HCT116 (cell line): ENCODE measurements at regions not wholly inside any gene's neighbourhood (a gene's known extent, or its start where the extent isn't known, plus 50 kb on each side); places are given as distances from the start of the nearest gene placed in this dataset.

Source experiments
- ATAC-seq: fragments of 200-7000 bp; cut with Tn5 transposase; 2 replicates; pipeline ENCODE4 v1.9.1; 2020; ENCODE audit warnings: mild to moderate bottlenecking, moderate library complexity
- BruUV-seq: library from RNA; stranded (reverse); fragments of 400-500 nt; replicated peaks from 2 replicates; lab custom pipeline; 2021; lab: Mats Ljungman, UMichigan
- CTCF ChIA-PET: fragments of 300-600 bp; sonication (Branson Sonifier 250); formaldehyde crosslinking; loops from one replicate; lab custom pipeline; 2021; ENCODE audit warnings: antibody characterized with exemption; lab: Charles Lee
- POLR2A ChIA-PET: fragments of 300-600, 350-600 bp; sonication (Branson Sonifier 250); formaldehyde crosslinking; loops from one replicate; lab custom pipeline; 2021; ENCODE audit warnings: antibody characterized with exemption; lab: Charles Lee
- RAD21 ChIA-PET, 2 experiments: fragments of 300-600 bp; sonication (Branson Sonifier 250); formaldehyde crosslinking; loops; one replicate each; lab custom pipeline; 2023; ENCODE audit warnings: low total read pairs in 2 of 2; ENCODE audit not compliant: uncharacterized antibody in 2 of 2, unreplicated experiment in 2 of 2, low non-redundant PET in 1 of 2; lab: Charles Lee
- DNase-seq: peaks from one replicate; pipeline ENCODE4 v3.0.0-alpha.2; 2010; ENCODE audit warnings: low read depth, low spot score
- H2AFZ ChIP-seq: fragments of 200-600 bp; shearing (Covaris generic), sonication (generic); 2 replicates; pipeline ENCODE4 v1.6.1; 2017; ENCODE audit warnings: low read depth, mixed run types, mixed read lengths, antibody characterized with exemption, low read length; ENCODE audit not compliant: poor library complexity, severe bottlenecking
- H3K27ac ChIP-seq: 2 replicates; pipeline ENCODE4 v1.5.1; 2012; ENCODE audit warnings: low read depth, low read length
- H3K27me3 ChIP-seq: fragments of 200-600 bp; sonication (generic); 2 replicates; pipeline ENCODE4 v1.6.1; 2016; ENCODE audit warnings: mixed run types, low read length, mixed read lengths; ENCODE audit not compliant: insufficient read depth
- H3K36me3 ChIP-seq, 2 experiments: fragments of 200-500 bp in 1 of 2; fragments of 200-600 bp in 1 of 2; sonication (Bioruptor generic) in 1 of 2; sonication (generic) in 1 of 2; 2 replicates each; pipeline versions ENCODE4 v1.5.1 to v1.6.1; 2014 to 2016; ENCODE audit warnings: low read length in 2 of 2, inconsistent platforms in 1 of 2, mixed read lengths in 1 of 2, mixed run types in 1 of 2; ENCODE audit not compliant: insufficient read depth in 2 of 2, control insufficient read depth in 1 of 2
- H3K4me1 ChIP-seq, 2 experiments: fragments of 200-600 bp in 1 of 2; sonication (generic) in 1 of 2; 2 replicates each; pipeline versions ENCODE4 v1.5.1 to v1.6.1; 2012 to 2017; ENCODE audit warnings: low read length in 2 of 2, inconsistent platforms in 1 of 2, mild to moderate bottlenecking in 1 of 2, mixed read lengths in 1 of 2, mixed run types in 1 of 2, moderate library complexity in 1 of 2; ENCODE audit not compliant: insufficient read depth in 2 of 2, control insufficient read depth in 1 of 2
- H3K4me2 ChIP-seq: fragments of 200-600 bp; sonication (generic); 2 replicates; pipeline ENCODE4 v1.6.1; 2017; ENCODE audit warnings: mixed run types, low read length, mixed read lengths
- H3K4me3 ChIP-seq, 2 experiments: fragments of 200-600 bp in 1 of 2; sonication (generic) in 1 of 2; replicated peaks in 1 of 2; 2 replicates each; pipeline ENCODE4 v1.5.1; 2011 to 2016; ENCODE audit warnings: low read length in 2 of 2, control low read depth in 1 of 2, low read depth in 1 of 2, mild to moderate bottlenecking in 1 of 2, mixed read lengths in 1 of 2, mixed run types in 1 of 2
- H3K79me2 ChIP-seq: fragments of 200-600 bp; sonication (generic); 2 replicates; pipeline ENCODE4 v1.6.1; 2017; ENCODE audit warnings: mild to moderate bottlenecking, mixed run types, low read length, moderate library complexity, mixed read lengths; ENCODE audit not compliant: insufficient read depth
- H3K9ac ChIP-seq: fragments of 200-600 bp; sonication (generic); 2 replicates; pipeline ENCODE4 v1.6.1; 2016; ENCODE audit warnings: low read length, mixed read lengths
- H3K9me2 ChIP-seq: fragments of 200-600 bp; sonication (generic), shearing (Covaris generic); 2 replicates; pipeline ENCODE4 v1.6.1; 2017; ENCODE audit warnings: mixed run types, mild to moderate bottlenecking, moderate library complexity; ENCODE audit not compliant: insufficient read depth
- H3K9me3 ChIP-seq, 2 experiments: fragments of 200-500 bp in 1 of 2; fragments of 200-600 bp in 1 of 2; sonication (Bioruptor generic) in 1 of 2; sonication (generic) in 1 of 2; 2 replicates each; pipeline ENCODE4 v1.6.1; 2014 to 2017; ENCODE audit warnings: low read length in 2 of 2, mixed read lengths in 2 of 2, inconsistent platforms in 1 of 2, low read depth in 1 of 2, mild to moderate bottlenecking in 1 of 2, mixed run types in 1 of 2, moderate library complexity in 1 of 2; ENCODE audit not compliant: control insufficient read depth in 1 of 2, insufficient read depth in 1 of 2
- H4K20me1 ChIP-seq: fragments of 200-600 bp; sonication (generic), shearing (Covaris generic); 2 replicates; pipeline ENCODE4 v1.6.1; 2017; ENCODE audit warnings: mixed run types, mild to moderate bottlenecking, moderate library complexity; ENCODE audit not compliant: insufficient read depth
- CEBPB ChIP-seq: IDR thresholded peaks from 2 replicates; pipeline ENCODE4 v1.6.1; 2012; ENCODE audit warnings: low read depth
- EGR1 ChIP-seq: IDR thresholded peaks from 2 replicates; pipeline ENCODE4 v1.6.1; 2012; ENCODE audit warnings: low read depth
- EZH2 ChIP-seq: fragments of 200-600 bp; sonication (generic); IDR thresholded peaks from 2 replicates; pipeline ENCODE4 v1.6.1; 2017; ENCODE audit warnings: antibody characterized with exemption, mixed run types
- EZH2phosphoT487 ChIP-seq: fragments of 200-600 bp; IDR thresholded peaks from 2 replicates; pipeline ENCODE4 v1.6.1; 2018; ENCODE audit warnings: antibody characterized with exemption, borderline replicate concordance
- JUND ChIP-seq: IDR thresholded peaks from 2 replicates; pipeline ENCODE4 v1.6.1; 2012
- POLR2AphosphoS5 ChIP-seq: IDR thresholded peaks from 2 replicates; pipeline ENCODE4 v1.6.1; 2011; ENCODE audit warnings: mild to moderate bottlenecking, low read depth, low read length, moderate library complexity
- RAD21 ChIP-seq: IDR thresholded peaks from 2 replicates; pipeline ENCODE4 v1.6.1; 2012; ENCODE audit warnings: low read depth, mild to moderate bottlenecking
- SP1 ChIP-seq: IDR thresholded peaks from 2 replicates; pipeline ENCODE4 v1.6.1; 2012; ENCODE audit warnings: low read depth
- YY1 ChIP-seq: IDR thresholded peaks from 2 replicates; pipeline ENCODE4 v1.6.1; 2011; ENCODE audit warnings: low read length, low read depth, moderate library complexity, mild to moderate bottlenecking; ENCODE audit not compliant: insufficient replicate concordance; ENCODE audit errors: extremely low read depth
- ZFX ChIP-seq: fragments of 450-650 bp; IDR thresholded peaks from 2 replicates; pipeline ENCODE4 v1.6.1; 2017
- intact Hi-C: fragments of 100-400 bp; cut with micrococcal nuclease; formaldehyde crosslinking; loops from 2 replicates; pipeline ENCODE4 v1.10.0; 2022
- TF ChIP-seq, protein P1 (sequence below): IDR thresholded peaks from 2 replicates; pipeline ENCODE4 v1.6.1; 2012
- TF ChIP-seq, protein P2 (sequence below): IDR thresholded peaks from 2 replicates; pipeline ENCODE4 v1.6.1; 2012
- TF ChIP-seq, protein P3 (sequence below), 3 experiments: fragments of 200-600 bp in 1 of 3; sonication (generic) in 1 of 3; IDR thresholded peaks in 2 of 3; conservative IDR thresholded peaks in 1 of 3; 2 replicates each; pipeline ENCODE4 v1.5.1; 2012 to 2017; ENCODE audit warnings: low read depth in 2 of 3, low read length in 2 of 3, antibody characterized with exemption in 1 of 3, borderline replicate concordance in 1 of 3, control low read depth in 1 of 3, mild to moderate bottlenecking in 1 of 3, mixed read lengths in 1 of 3, mixed run types in 1 of 3, moderate library complexity in 1 of 3; ENCODE audit not compliant: insufficient read depth in 1 of 3
- TF ChIP-seq, protein P4 (sequence below): IDR thresholded peaks from 2 replicates; pipeline ENCODE4 v1.6.1; 2011; ENCODE audit warnings: mild to moderate bottlenecking, low read length, moderate library complexity; ENCODE audit not compliant: insufficient replicate concordance; ENCODE audit errors: extremely low read depth

DNA sequence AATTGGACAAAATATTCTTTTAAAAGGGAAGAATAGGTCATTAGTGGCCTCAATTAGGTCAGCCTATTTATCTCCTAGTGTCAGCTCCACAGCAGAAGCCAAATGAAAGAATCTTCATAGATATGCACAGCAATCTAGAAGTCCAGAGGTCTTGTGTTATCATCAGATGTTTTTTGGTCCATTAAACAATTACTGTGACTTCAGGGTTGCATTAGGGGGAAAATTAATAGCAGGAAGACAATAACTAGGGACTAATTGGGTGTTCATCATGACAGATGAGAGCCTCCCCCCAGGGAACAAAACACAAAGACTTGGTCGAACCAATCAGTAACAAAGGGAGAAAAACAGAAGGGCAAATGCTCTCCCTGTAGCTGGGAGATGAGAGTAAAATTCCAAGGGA is 264.7 kb downstream of the PTH2R start:
- ATAC-seq (no peak), DNase-seq (no peak)
- no peaks in the 10 kb centered on the region for H3K79me2 ChIP-seq
- CTCF ChIA-PET = no interaction called here
- no peak overlapping the region for H3K27ac ChIP-seq
- BruUV-seq = no TSS peak
- intact Hi-C loops = no loop called here
- TF ChIP-seq, protein P1, sequence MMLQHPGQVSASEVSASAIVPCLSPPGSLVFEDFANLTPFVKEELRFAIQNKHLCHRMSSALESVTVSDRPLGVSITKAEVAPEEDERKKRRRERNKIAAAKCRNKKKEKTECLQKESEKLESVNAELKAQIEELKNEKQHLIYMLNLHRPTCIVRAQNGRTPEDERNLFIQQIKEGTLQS = no peak
- TF ChIP-seq, protein P2, sequence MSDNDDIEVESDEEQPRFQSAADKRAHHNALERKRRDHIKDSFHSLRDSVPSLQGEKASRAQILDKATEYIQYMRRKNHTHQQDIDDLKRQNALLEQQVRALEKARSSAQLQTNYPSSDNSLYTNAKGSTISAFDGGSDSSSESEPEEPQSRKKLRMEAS = no peak
- TF ChIP-seq RAD21 (no peak), EZH2phosphoT487 (no peak), EGR1 (no peak), CEBPB (no peak), YY1 (no peak), JUND (no peak), EZH2 (no peak), SP1 (no peak), POLR2AphosphoS5 (no peak), ZFX (no peak)
- TF ChIP-seq, protein P3, sequence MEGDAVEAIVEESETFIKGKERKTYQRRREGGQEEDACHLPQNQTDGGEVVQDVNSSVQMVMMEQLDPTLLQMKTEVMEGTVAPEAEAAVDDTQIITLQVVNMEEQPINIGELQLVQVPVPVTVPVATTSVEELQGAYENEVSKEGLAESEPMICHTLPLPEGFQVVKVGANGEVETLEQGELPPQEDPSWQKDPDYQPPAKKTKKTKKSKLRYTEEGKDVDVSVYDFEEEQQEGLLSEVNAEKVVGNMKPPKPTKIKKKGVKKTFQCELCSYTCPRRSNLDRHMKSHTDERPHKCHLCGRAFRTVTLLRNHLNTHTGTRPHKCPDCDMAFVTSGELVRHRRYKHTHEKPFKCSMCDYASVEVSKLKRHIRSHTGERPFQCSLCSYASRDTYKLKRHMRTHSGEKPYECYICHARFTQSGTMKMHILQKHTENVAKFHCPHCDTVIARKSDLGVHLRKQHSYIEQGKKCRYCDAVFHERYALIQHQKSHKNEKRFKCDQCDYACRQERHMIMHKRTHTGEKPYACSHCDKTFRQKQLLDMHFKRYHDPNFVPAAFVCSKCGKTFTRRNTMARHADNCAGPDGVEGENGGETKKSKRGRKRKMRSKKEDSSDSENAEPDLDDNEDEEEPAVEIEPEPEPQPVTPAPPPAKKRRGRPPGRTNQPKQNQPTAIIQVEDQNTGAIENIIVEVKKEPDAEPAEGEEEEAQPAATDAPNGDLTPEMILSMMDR (IDR thresholded peaks at IDR 0.05 in 2 of 3, conservative IDR thresholded peaks at IDR 0.05 in 1 of 3; ENCODE audit: borderline replicate concordance in 1 of 3, insufficient read depth in 1 of 3, low read depth in 2 of 3, low read length in 2 of 3) = no peak
- TF ChIP-seq, protein P4, sequence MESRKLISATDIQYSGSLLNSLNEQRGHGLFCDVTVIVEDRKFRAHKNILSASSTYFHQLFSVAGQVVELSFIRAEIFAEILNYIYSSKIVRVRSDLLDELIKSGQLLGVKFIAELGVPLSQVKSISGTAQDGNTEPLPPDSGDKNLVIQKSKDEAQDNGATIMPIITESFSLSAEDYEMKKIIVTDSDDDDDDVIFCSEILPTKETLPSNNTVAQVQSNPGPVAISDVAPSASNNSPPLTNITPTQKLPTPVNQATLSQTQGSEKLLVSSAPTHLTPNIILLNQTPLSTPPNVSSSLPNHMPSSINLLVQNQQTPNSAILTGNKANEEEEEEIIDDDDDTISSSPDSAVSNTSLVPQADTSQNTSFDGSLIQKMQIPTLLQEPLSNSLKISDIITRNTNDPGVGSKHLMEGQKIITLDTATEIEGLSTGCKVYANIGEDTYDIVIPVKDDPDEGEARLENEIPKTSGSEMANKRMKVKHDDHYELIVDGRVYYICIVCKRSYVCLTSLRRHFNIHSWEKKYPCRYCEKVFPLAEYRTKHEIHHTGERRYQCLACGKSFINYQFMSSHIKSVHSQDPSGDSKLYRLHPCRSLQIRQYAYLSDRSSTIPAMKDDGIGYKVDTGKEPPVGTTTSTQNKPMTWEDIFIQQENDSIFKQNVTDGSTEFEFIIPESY = no peak
- POLR2A ChIA-PET = no interaction called here
- H3K9me2 ChIP-seq = no peaks in the 10 kb centered on the region
- RAD21 ChIA-PET = no interaction called here
- H3K4me2 ChIP-seq = no peak overlapping the region
- H2AFZ ChIP-seq = no peak overlapping the region
- no peaks in the 10 kb centered on the region for H3K9me3 ChIP-seq
- no peaks in the 10 kb centered on the region for H4K20me1 ChIP-seq
- H3K27me3 ChIP-seq = no peaks in the 10 kb centered on the region; the same call in 1 of the 2 replicates
- no peaks in the 10 kb centered on the region for H3K4me1 ChIP-seq
- H3K9ac ChIP-seq = no peak overlapping the region
- H3K36me3 ChIP-seq = no peaks in the 10 kb centered on the region
- H3K4me3 ChIP-seq = no peak overlapping the region
